Spleen (tissue), 3 donors: ENCODE measurements at regions not wholly inside any gene's neighbourhood (a gene's known extent, or its start where the extent isn't known, plus 50 kb on each side); places are given as distances from the start of the nearest gene placed in this dataset.

Experiments used
- POLR2A ChIP-seq, 3 donors: fragments of 450-650 bp; IDR thresholded peaks; one replicate each; pipeline ENCODE4 v1.5.1; 2017; ENCODE audit warnings: antibody characterized with exemption in 3 of 3, mild to moderate bottlenecking in 1 of 3
- POLR2AphosphoS5 ChIP-seq, 3 donors: sonication (generic); formaldehyde crosslinking; IDR thresholded peaks; one replicate each; pipeline ENCODE4 v1.5.1; 2017; ENCODE audit warnings: antibody characterized with exemption in 3 of 3

GRCh38 chr2:122237450-122237849, 482.0 kb downstream of the TSN start:
- TF ChIP-seq POLR2AphosphoS5 (IDR thresholded peaks at IDR 0.05), result no peak
- TF ChIP-seq POLR2A (IDR thresholded peaks at IDR 0.05), result no peak
